Hepatocyte (in vitro differentiated cells): ENCODE measurements at regions not wholly inside any gene's neighbourhood (a gene's known extent, or its start where the extent isn't known, plus 50 kb on each side); places are given as distances from the start of the nearest gene placed in this dataset.

Experiments used
- CTCF ChIP-seq: fragments of 200-600 bp; sonication (generic); IDR thresholded peaks from 2 replicates; pipeline ENCODE4 v1.5.1; 2016; ENCODE audit warnings: antibody characterized with exemption, mild to moderate bottlenecking; ENCODE audit not compliant: poor library complexity
- EZH2 ChIP-seq: fragments of 200-600 bp; sonication (generic); IDR thresholded peaks from 2 replicates; pipeline ENCODE4 v1.6.1; 2016; ENCODE audit warnings: antibody characterized with exemption, mild to moderate bottlenecking, borderline replicate concordance

- no peak for TF ChIP-seq EZH2
- TF ChIP-seq CTCF, result no peak
Measured at GRCh38 chrX:46165866-46166265, 379.4 kb downstream of the ZNF674 start.
